CD4-positive, alpha-beta T cell (primary cell): ENCODE measurements at regions not wholly inside any gene's neighbourhood (a gene's known extent, or its start where the extent isn't known, plus 50 kb on each side); places are given as distances from the start of the nearest gene placed in this dataset.
"Not testable (repeated sequence)": the region's sequence is repeated elsewhere in the genome, so short reads cannot be mapped to it uniquely, and the experiment has no call there.

ENCODE experiments used
- ATAC-seq: fragments of 200-7000 bp; cut with Tn5 transposase; one replicate; pipeline ENCODE4 v1.10.0; 2022; ENCODE audit warnings: mild to moderate bottlenecking; ENCODE audit not compliant: poor library complexity
- CTCF ChIA-PET: fragments of 350-600 bp; sonication (Branson Sonifier 250); formaldehyde crosslinking; loops from one replicate; lab custom pipeline; 2021; ENCODE audit warnings: antibody characterized with exemption, inconsistent platforms; lab: Charles Lee
- POLR2A ChIA-PET: fragments of 350-600 bp; sonication (Branson Sonifier 250); formaldehyde crosslinking; loops from one replicate; lab custom pipeline; 2021; ENCODE audit warnings: antibody characterized with exemption, inconsistent platforms; lab: Charles Lee
- DNase-seq, 14 experiments: peaks; one replicate each; pipeline ENCODE4 v3.0.0-alpha.2; 2013 to 2020; ENCODE audit warnings: mixed read lengths in 2 of 14
- H3K27ac ChIP-seq, 2 donors: one replicate each; pipeline versions ENCODE4 v1.5.1 to v1.7.0; 2013; ENCODE audit warnings: low read length in 2 of 2, low read depth in 1 of 2, mild to moderate bottlenecking in 1 of 2
- H3K27me3 ChIP-seq, 2 experiments: 1 replicate in 1 of 2; 2 replicates in 1 of 2; pipeline versions ENCODE4 v1.6.1 to v1.7.0; 2013; ENCODE audit warnings: low read length in 2 of 2, control low read depth in 1 of 2, mild to moderate bottlenecking in 1 of 2, moderate library complexity in 1 of 2; ENCODE audit not compliant: insufficient read depth in 2 of 2, control insufficient read depth in 1 of 2
- H3K36me3 ChIP-seq: one replicate; pipeline ENCODE4 v1.6.1; 2013; ENCODE audit warnings: low read length, control low read depth; ENCODE audit not compliant: insufficient read depth
- H3K4me1 ChIP-seq: one replicate; pipeline ENCODE4 v1.6.1; 2013; ENCODE audit warnings: low read length, control low read depth; ENCODE audit not compliant: insufficient read depth
- H3K4me3 ChIP-seq: one replicate; pipeline ENCODE4 v1.5.1; 2013; ENCODE audit warnings: mild to moderate bottlenecking, low read length, moderate library complexity
- H3K9me3 ChIP-seq, 2 experiments: 1 replicate in 1 of 2; 2 replicates in 1 of 2; pipeline versions ENCODE4 v1.6.1 to v1.7.0; 2013; ENCODE audit warnings: low read length in 2 of 2, mild to moderate bottlenecking in 2 of 2, control low read depth in 1 of 2, moderate library complexity in 1 of 2; ENCODE audit not compliant: control insufficient read depth in 1 of 2, insufficient read depth in 1 of 2
- H3K27ac Mint-ChIP-seq: one replicate; pipeline ENCODE4 v1.8.0; 2020; ENCODE audit warnings: mixed read lengths
- H3K27me3 Mint-ChIP-seq: one replicate; pipeline ENCODE4 v1.8.0; 2021; ENCODE audit warnings: mixed read lengths
- H3K36me3 Mint-ChIP-seq: one replicate; pipeline ENCODE4 v1.8.0; 2021; ENCODE audit warnings: low read depth, mixed read lengths
- H3K4me1 Mint-ChIP-seq: one replicate; pipeline ENCODE4 v1.8.0; 2021; ENCODE audit warnings: low read depth, mixed read lengths
- H3K4me3 Mint-ChIP-seq: one replicate; pipeline ENCODE4 v1.8.0; 2020; ENCODE audit warnings: mild to moderate bottlenecking, mixed read lengths
- H3K9me3 Mint-ChIP-seq: one replicate; pipeline ENCODE4 v1.8.0; 2020; ENCODE audit warnings: mixed read lengths
- intact Hi-C, 2 experiments: fragments of 100-400 bp; cut with DNase I in 1 of 2; cut with micrococcal nuclease in 1 of 2; formaldehyde crosslinking; loops; one replicate each; pipeline versions ENCODE4 v1.15.1 to v1.9.0; 2023 to 2025; cut with DNase I, micrococcal nuclease
- TF ChIP-seq, protein P1 (sequence below): fragments of 200-600 bp; IDR thresholded peaks from one replicate; pipeline ENCODE4 v1.8.0; 2022; ENCODE audit warnings: antibody characterized with exemption, mild to moderate bottlenecking

- Mint-ChIP-seq H3K9me3 (no peaks in the 10 kb centered on the region), H3K4me1 (peaks cover 17% of the 10 kb centered on the region), H3K4me3 (no peak overlapping the region), H3K27me3 (no peaks in the 10 kb centered on the region), H3K27ac (no peak overlapping the region), H3K36me3 (no peaks in the 10 kb centered on the region)
- Histone ChIP-seq H3K4me1 (peaks cover 8% of the 10 kb centered on the region), H3K4me3 (no peak overlapping the region), H3K36me3 (no peaks in the 10 kb centered on the region), H3K27ac (no peak overlapping the region), H3K27me3 (no peaks in the 10 kb centered on the region), H3K9me3 (no peaks in the 10 kb centered on the region)
- CTCF ChIA-PET: interaction anchor here (1.2 kb wide), 1 partner anchor 13 kb away, joined by 4 read pairs; no protein-coding TSS in a partner anchor
- intact Hi-C loops: loop anchor here (5.0 to 10.0 kb wide), 2 partner anchors 313 to 700 kb away; no protein-coding TSS in a partner anchor
- POLR2A ChIA-PET: interaction anchor here (0.7 kb wide), 1 partner anchor 412 kb away, joined by 3 read pairs; the partner anchor contains the start of gene WDR1
- DNase-seq (no peak), ATAC-seq (no peak)
- TF ChIP-seq, protein P1, sequence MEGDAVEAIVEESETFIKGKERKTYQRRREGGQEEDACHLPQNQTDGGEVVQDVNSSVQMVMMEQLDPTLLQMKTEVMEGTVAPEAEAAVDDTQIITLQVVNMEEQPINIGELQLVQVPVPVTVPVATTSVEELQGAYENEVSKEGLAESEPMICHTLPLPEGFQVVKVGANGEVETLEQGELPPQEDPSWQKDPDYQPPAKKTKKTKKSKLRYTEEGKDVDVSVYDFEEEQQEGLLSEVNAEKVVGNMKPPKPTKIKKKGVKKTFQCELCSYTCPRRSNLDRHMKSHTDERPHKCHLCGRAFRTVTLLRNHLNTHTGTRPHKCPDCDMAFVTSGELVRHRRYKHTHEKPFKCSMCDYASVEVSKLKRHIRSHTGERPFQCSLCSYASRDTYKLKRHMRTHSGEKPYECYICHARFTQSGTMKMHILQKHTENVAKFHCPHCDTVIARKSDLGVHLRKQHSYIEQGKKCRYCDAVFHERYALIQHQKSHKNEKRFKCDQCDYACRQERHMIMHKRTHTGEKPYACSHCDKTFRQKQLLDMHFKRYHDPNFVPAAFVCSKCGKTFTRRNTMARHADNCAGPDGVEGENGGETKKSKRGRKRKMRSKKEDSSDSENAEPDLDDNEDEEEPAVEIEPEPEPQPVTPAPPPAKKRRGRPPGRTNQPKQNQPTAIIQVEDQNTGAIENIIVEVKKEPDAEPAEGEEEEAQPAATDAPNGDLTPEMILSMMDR: no peak
Observed at GRCh38 chr4:9704551-9705332, 76.7 kb upstream of the DRD5 start.

DNA sequence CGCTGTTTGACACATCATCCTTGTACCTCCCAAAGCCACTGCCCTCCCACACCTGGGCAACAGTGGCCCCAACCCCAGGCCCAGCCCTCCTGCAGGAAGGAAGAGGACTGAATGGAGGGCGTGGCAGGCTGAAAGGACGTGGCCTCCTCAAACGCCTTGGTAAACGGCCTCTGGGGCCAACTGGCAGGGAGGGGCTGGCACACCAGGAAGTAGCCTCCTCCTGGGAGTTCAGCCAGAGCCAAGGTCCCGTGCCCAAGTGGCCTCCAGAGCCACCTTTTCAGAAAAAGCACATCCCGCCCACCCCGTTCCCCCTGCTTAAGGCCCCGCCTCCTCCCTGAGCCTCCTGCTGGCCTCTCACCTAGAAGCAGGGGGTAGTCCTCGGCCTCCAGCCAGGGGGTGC, 74.2 kb upstream of the DRD5 start:
- CTCF ChIA-PET, H3K9me3 ChIP-seq, H3K9me3 Mint-ChIP-seq, H3K27me3 ChIP-seq, POLR2A ChIA-PET, H3K27ac ChIP-seq, H3K4me1 ChIP-seq, H3K27me3 Mint-ChIP-seq, H3K36me3 ChIP-seq, ATAC-seq, H3K4me3 Mint-ChIP-seq, H3K36me3 Mint-ChIP-seq, H3K4me3 ChIP-seq, DNase-seq, H3K27ac Mint-ChIP-seq: not testable (repeated sequence)
- intact Hi-C loops: loop anchor here in 1 of 2 experiments (10.0 kb wide), 1 partner anchor 698 kb away; no protein-coding TSS in a partner anchor
- peaks cover 17% of the 10 kb centered on the region for H3K4me1 Mint-ChIP-seq

- H3K4me3 ChIP-seq, H3K36me3 ChIP-seq, H3K4me3 Mint-ChIP-seq, H3K27me3 ChIP-seq, H3K27ac ChIP-seq, H3K4me1 ChIP-seq, CTCF ChIA-PET, H3K27ac Mint-ChIP-seq, ATAC-seq, H3K9me3 ChIP-seq, H3K9me3 Mint-ChIP-seq, POLR2A ChIA-PET, H3K36me3 Mint-ChIP-seq, H3K27me3 Mint-ChIP-seq, DNase-seq: not testable (repeated sequence)
- intact Hi-C loops: loop anchor here in 1 of 2 experiments (10.0 kb wide), 1 partner anchor 697 kb away; no protein-coding TSS in a partner anchor
- peaks cover 14% of the 10 kb centered on the region for H3K4me1 Mint-ChIP-seq
Observed at GRCh38 chr4:9707936-9708335, 73.5 kb upstream of the DRD5 start.

DNA sequence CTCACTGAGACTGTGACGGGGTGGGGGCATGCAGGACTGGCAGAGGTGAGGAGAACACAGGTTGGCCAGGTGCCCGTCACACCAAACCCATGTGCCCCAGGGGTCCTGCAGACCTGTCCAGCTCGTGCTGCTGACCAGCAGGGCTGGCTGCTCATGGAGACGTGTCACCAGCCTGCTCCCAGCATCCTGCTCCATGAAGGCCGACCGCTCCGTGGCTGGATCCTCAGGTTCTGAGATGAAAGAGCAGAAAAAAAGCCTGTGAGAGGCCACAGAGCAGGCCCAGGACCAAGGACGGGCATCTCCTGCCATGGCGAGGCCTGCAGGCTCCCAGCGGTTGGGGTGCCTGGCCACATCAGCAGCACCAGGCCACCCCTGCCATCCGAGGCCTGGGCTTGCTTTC, 71.7 kb upstream of the DRD5 start:
- ATAC-seq: no peak
- no peak overlapping the region for H3K27ac Mint-ChIP-seq
- Histone ChIP-seq H3K4me1 (no peaks in the 10 kb centered on the region), H3K36me3 (no peaks in the 10 kb centered on the region), H3K4me3 (no peak overlapping the region), H3K27ac (no peak overlapping the region), H3K27me3 (no peaks in the 10 kb centered on the region), H3K9me3 (no peaks in the 10 kb centered on the region)
- TF ChIP-seq, protein P1: no peak
- H3K27me3 Mint-ChIP-seq: no peaks in the 10 kb centered on the region
- intact Hi-C loops: loop anchor here in 1 of 2 experiments (10.0 kb wide), 1 partner anchor 695 kb away; no protein-coding TSS in a partner anchor
- H3K4me1 Mint-ChIP-seq: no peaks in the 10 kb centered on the region
- ChIA-PET CTCF (no interaction called here), POLR2A (no interaction called here)
- no peaks in the 10 kb centered on the region for H3K36me3 Mint-ChIP-seq
- H3K4me3 Mint-ChIP-seq: no peak overlapping the region
- H3K9me3 Mint-ChIP-seq: no peaks in the 10 kb centered on the region
- DNase-seq: no peak

GRCh38 chr4:9715271-9715670, 66.2 kb upstream of the DRD5 start:
- H3K27me3 Mint-ChIP-seq, ATAC-seq, POLR2A ChIA-PET, H3K4me1 ChIP-seq, H3K27me3 ChIP-seq, H3K27ac Mint-ChIP-seq, H3K9me3 Mint-ChIP-seq, H3K27ac ChIP-seq, CTCF ChIA-PET, DNase-seq, intact Hi-C loops, H3K36me3 ChIP-seq, H3K4me1 Mint-ChIP-seq, H3K9me3 ChIP-seq, H3K4me3 ChIP-seq, H3K4me3 Mint-ChIP-seq, H3K36me3 Mint-ChIP-seq: not testable (repeated sequence)
